Gastrocnemius medialis (tissue), 4 donors: ENCODE measurements at regions not wholly inside any gene's neighbourhood (a gene's known extent, or its start where the extent isn't known, plus 50 kb on each side); places are given as distances from the start of the nearest gene placed in this dataset.
"Not testable (repeated sequence)": the region's sequence is repeated elsewhere in the genome, so short reads cannot be mapped to it uniquely, and the experiment has no call there.

Source experiments
- ATAC-seq, 2 donors: fragments of 150-250 bp; one replicate each; pipeline ENCODE4 v1.9.1; 2016
- DNase-seq, 2 donors: peaks; one replicate each; pipeline ENCODE4 v3.0.0-alpha.2; 2019
- H3K27ac ChIP-seq, 4 donors: fragments of 200-600 bp; sonication (generic); 1 replicate in 1 of 4; 2 replicates in 3 of 4; pipeline ENCODE4 v1.5.1; 2016 to 2018; ENCODE audit warnings: mild to moderate bottlenecking in 2 of 4, moderate library complexity in 1 of 4
- H3K27me3 ChIP-seq, 3 donors: fragments of 200-600 bp; sonication (generic) in 2 of 3; 1 replicate in 1 of 3; 2 replicates in 2 of 3; pipeline versions ENCODE4 v1.5.1 to v1.6.0; 2016 to 2019; ENCODE audit warnings: mild to moderate bottlenecking in 1 of 3, moderate library complexity in 1 of 3
- H3K36me3 ChIP-seq, 2 donors: fragments of 200-600 bp; sonication (generic) in 1 of 2; one replicate each; pipeline ENCODE4 v1.5.1; 2017 to 2018
- H3K4me1 ChIP-seq, 2 donors: fragments of 200-600 bp; sonication (generic) in 1 of 2; one replicate each; pipeline ENCODE4 v1.5.1; 2016 to 2017; ENCODE audit warnings: mild to moderate bottlenecking in 2 of 2
- H3K4me3 ChIP-seq, 4 donors: fragments of 200-600 bp; sonication (generic) in 3 of 4; 1 replicate in 1 of 4; 2 replicates in 3 of 4; pipeline ENCODE4 v1.5.1; 2016 to 2019; ENCODE audit warnings: mild to moderate bottlenecking in 2 of 4
- H3K9me3 ChIP-seq, 3 donors: fragments of 200-600 bp; sonication (generic) in 2 of 3; 1 replicate in 1 of 3; 2 replicates in 2 of 3; pipeline ENCODE4 v1.5.1; 2016 to 2019
- POLR2A ChIP-seq, 2 donors: fragments of 450-650 bp; IDR thresholded peaks; one replicate each; pipeline ENCODE4 v1.6.1; 2017; ENCODE audit warnings: antibody characterized with exemption in 2 of 2, mild to moderate bottlenecking in 2 of 2, moderate library complexity in 2 of 2
- in situ Hi-C, 4 donors: fragments of 200-750 bp; cut with MboI; loops; one replicate each; pipeline versions ENCODE4 v1.15.0 to v1.8.0; 2017; ENCODE audit warnings: low sequenced_read_pairs in 4 of 4
- intact Hi-C: fragments of 100-400 bp; cut with DNase I; formaldehyde crosslinking; loops from one replicate; pipeline ENCODE4 v1.15.1; 2023; ENCODE audit warnings: low total_unique reads
- TF ChIP-seq, protein P1 (sequence below), 5 experiments: fragments of 450-650 bp in 3 of 5; fragments of 200-600 bp in 2 of 5; sonication (generic) in 2 of 5; IDR thresholded peaks in 4 of 5; conservative IDR thresholded peaks in 1 of 5; 1 replicate in 4 of 5; 2 replicates in 1 of 5; pipeline ENCODE4 v1.5.1; 2016 to 2019; ENCODE audit warnings: antibody characterized with exemption in 5 of 5, mild to moderate bottlenecking in 3 of 5, moderate library complexity in 3 of 5

- Histone ChIP-seq H3K36me3 (no peaks in the 10 kb centered on the region), H3K4me3 (no peak overlapping the region), H3K27ac (no peak overlapping the region), H3K27me3 (no peaks in the 10 kb centered on the region), H3K9me3 (no peaks in the 10 kb centered on the region), H3K4me1 (no peaks in the 10 kb centered on the region)
- intact Hi-C loops (no loop called here), in situ Hi-C loops (no loop called here)
- DNase-seq (no peak), ATAC-seq (no peak)
- TF ChIP-seq POLR2A (IDR thresholded peaks at IDR 0.05): no peak
- TF ChIP-seq, protein P1, sequence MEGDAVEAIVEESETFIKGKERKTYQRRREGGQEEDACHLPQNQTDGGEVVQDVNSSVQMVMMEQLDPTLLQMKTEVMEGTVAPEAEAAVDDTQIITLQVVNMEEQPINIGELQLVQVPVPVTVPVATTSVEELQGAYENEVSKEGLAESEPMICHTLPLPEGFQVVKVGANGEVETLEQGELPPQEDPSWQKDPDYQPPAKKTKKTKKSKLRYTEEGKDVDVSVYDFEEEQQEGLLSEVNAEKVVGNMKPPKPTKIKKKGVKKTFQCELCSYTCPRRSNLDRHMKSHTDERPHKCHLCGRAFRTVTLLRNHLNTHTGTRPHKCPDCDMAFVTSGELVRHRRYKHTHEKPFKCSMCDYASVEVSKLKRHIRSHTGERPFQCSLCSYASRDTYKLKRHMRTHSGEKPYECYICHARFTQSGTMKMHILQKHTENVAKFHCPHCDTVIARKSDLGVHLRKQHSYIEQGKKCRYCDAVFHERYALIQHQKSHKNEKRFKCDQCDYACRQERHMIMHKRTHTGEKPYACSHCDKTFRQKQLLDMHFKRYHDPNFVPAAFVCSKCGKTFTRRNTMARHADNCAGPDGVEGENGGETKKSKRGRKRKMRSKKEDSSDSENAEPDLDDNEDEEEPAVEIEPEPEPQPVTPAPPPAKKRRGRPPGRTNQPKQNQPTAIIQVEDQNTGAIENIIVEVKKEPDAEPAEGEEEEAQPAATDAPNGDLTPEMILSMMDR (IDR thresholded peaks at IDR 0.05 in 4 of 5, conservative IDR thresholded peaks at IDR 0.05 in 1 of 5): no peak
Measured at GRCh38 chr4:82125787-82126297, 247.9 kb downstream of the HNRNPD start.

GRCh38 chr4:82124932-82125786 lies 248.6 kb downstream of the HNRNPD start:
- no peak for ATAC-seq
- intact Hi-C loops: no loop called here

DNA sequence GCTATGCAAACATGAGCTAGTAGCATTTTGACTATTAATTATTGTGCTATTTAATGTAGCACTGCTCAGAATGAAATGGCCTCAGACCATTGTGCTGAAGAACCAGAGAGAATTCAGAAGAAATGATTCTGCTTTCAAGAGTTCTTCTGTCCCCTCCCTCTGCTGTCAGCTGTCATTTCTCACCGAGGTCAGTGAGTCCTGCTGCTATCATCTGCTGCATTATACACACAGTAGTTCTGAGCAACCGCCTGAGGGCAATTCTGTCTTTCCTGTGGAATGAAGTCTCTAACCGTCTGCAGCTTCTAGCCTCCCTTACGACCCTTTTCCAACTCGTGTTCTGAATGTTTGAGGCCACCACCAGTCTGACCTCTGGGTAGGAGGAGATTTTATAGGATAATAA lies 249.4 kb downstream of the HNRNPD start:
- Histone ChIP-seq H3K4me1 (no peaks in the 10 kb centered on the region), H3K27me3 (no peaks in the 10 kb centered on the region), H3K4me3 (no peak overlapping the region), H3K27ac (no peak overlapping the region), H3K36me3 (no peaks in the 10 kb centered on the region), H3K9me3 (no peaks in the 10 kb centered on the region)
- TF ChIP-seq, protein P1 (IDR thresholded peaks at IDR 0.05 in 4 of 5, conservative IDR thresholded peaks at IDR 0.05 in 1 of 5): no peak
- no peak for TF ChIP-seq POLR2A (IDR thresholded peaks at IDR 0.05)
- in situ Hi-C loops: no loop called here
- intact Hi-C loops: no loop called here
- ATAC-seq (no peak), DNase-seq (no peak)

More at GRCh38 chr4:82124932-82125786, 248.6 kb downstream of the HNRNPD start:
- Histone ChIP-seq H3K27me3 (no peaks in the 10 kb centered on the region), H3K36me3 (no peaks in the 10 kb centered on the region), H3K27ac (no peak overlapping the region), H3K4me1 (no peaks in the 10 kb centered on the region), H3K4me3 (no peak overlapping the region), H3K9me3 (no peaks in the 10 kb centered on the region)
- in situ Hi-C loops: no loop called here
- no peak for TF ChIP-seq POLR2A (IDR thresholded peaks at IDR 0.05)
- TF ChIP-seq, protein P1 (IDR thresholded peaks at IDR 0.05 in 4 of 5, conservative IDR thresholded peaks at IDR 0.05 in 1 of 5): no peak
- no peak for DNase-seq

GRCh38 chr4:82123934-82124333 lies 249.9 kb downstream of the HNRNPD start:
- DNase-seq: no peak
- H3K27ac ChIP-seq: no peak overlapping the region
- intact Hi-C loops: no loop called here
- H3K36me3 ChIP-seq: no peaks in the 10 kb centered on the region
- ATAC-seq: no peak
- no peak for TF ChIP-seq POLR2A (IDR thresholded peaks at IDR 0.05)
- TF ChIP-seq, protein P1 (IDR thresholded peaks at IDR 0.05 in 4 of 5, conservative IDR thresholded peaks at IDR 0.05 in 1 of 5): no peak
- no peaks in the 10 kb centered on the region for H3K9me3 ChIP-seq
- no peaks in the 10 kb centered on the region for H3K27me3 ChIP-seq
- H3K4me1 ChIP-seq: no peaks in the 10 kb centered on the region
- no peak overlapping the region for H3K4me3 ChIP-seq
- in situ Hi-C loops: no loop called here

DNA sequence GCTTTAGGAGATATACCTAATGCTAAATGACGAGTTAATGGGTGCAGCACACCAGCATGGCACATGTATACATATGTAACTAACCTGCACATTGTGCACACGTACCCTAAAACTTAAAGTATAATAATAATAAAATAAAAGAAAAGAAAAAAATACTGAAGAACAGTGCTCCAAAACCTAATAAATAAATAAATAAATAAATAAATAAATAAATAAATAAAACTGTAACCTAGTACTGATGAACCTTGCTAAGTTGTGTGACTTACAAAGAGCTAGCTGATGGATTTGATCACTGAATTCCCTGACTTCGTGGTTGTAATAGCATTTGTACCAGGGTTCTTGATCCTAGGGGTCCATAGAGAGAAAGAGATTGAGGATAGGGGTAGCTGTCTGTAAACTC lies 258.6 kb downstream of the HNRNPD start:
- in situ Hi-C loops, H3K4me3 ChIP-seq, H3K9me3 ChIP-seq, DNase-seq, intact Hi-C loops, H3K36me3 ChIP-seq, H3K27ac ChIP-seq, H3K27me3 ChIP-seq, H3K4me1 ChIP-seq, ATAC-seq: not testable (repeated sequence)
